GM19452 (cell line): ENCODE measurements at regions not wholly inside any gene's neighbourhood (a gene's known extent, or its start where the extent isn't known, plus 50 kb on each side); places are given as distances from the start of the nearest gene placed in this dataset.

ENCODE experiments used
- ATAC-seq: cut with Tn5 transposase; IDR thresholded peaks from one replicate; pipeline ENCODE4 v1.9.1; 2021; ENCODE audit not compliant: unreplicated experiment

- no peak for ATAC-seq
Measured at GRCh38 chr11:16448123-16448717, 91.9 kb upstream of the SOX6 start.

- no peak for ATAC-seq
Measured at GRCh38 chr11:16441461-16441860, 85.1 kb upstream of the SOX6 start.

- ATAC-seq = no peak
Measured at GRCh38 chr11:16440136-16440535, 83.8 kb upstream of the SOX6 start.

GRCh38 chr11:16434036-16434435 is 77.7 kb upstream of the SOX6 start:
- no peak for ATAC-seq

GRCh38 chr11:16430674-16431073 is 74.3 kb upstream of the SOX6 start:
- ATAC-seq = no peak

- ATAC-seq = no peak
Measured at GRCh38 chr11:16421826-16422225, 65.5 kb upstream of the SOX6 start.

- no peak for ATAC-seq
Measured at GRCh38 chr11:16418428-16419097, 62.2 kb upstream of the SOX6 start.

- ATAC-seq = no peak
Measured at GRCh38 chr11:16412525-16413172, 56.3 kb upstream of the SOX6 start.

GRCh38 chr11:16410479-16410878 is 54.1 kb upstream of the SOX6 start:
- ATAC-seq = no peak

- ATAC-seq = no peak
Measured at GRCh38 chr11:16408619-16409018, 52.3 kb upstream of the SOX6 start.

GRCh38 chr11:16406226-16406625 is 49.9 kb upstream of the SOX6 start:
- no peak for ATAC-seq
